NCI-H2171 treated with DMSO at 0.1 percent for 48 hours (cell line): ENCODE measurements at regions not wholly inside any gene's neighbourhood (a gene's known extent, or its start where the extent isn't known, plus 50 kb on each side); places are given as distances from the start of the nearest gene placed in this dataset.

Experiments
- DNase-seq: peaks from one replicate; lab custom pipeline; 2025; lab: John Stamatoyannopoulos, UW

- DNase-seq = no peak
These were observed 104.7 kb downstream of the TSN start for GRCh38 chr2:121860033-121860757.

- no peak for DNase-seq
These were observed 105.3 kb downstream of the TSN start for GRCh38 chr2:121860758-121861227.

GRCh38 chr2:121862286-121862685, 106.8 kb downstream of the TSN start:
- DNase-seq = no peak

- no peak for DNase-seq
These were observed 110.5 kb downstream of the TSN start for GRCh38 chr2:121865914-121866313.

- DNase-seq = no peak
These were observed 111.3 kb downstream of the TSN start for GRCh38 chr2:121866789-121867188.

GRCh38 chr2:121868652-121869051, 113.2 kb downstream of the TSN start:
- peak; percentile 30 for DNase-seq

GRCh38 chr2:121869363-121869762, 113.9 kb downstream of the TSN start:
- DNase-seq = no peak

GRCh38 chr2:121869873-121870272, 114.4 kb downstream of the TSN start:
- no peak for DNase-seq

- DNase-seq = no peak
These were observed 117.2 kb downstream of the TSN start for GRCh38 chr2:121872651-121873050.

- no peak for DNase-seq
These were observed 118.4 kb downstream of the TSN start for GRCh38 chr2:121873864-121874263.

- no peak for DNase-seq
These were observed 120.2 kb downstream of the TSN start for GRCh38 chr2:121875585-121876185.

GRCh38 chr2:121877366-121877765, 121.9 kb downstream of the TSN start:
- no peak for DNase-seq

GRCh38 chr2:121880283-121880682, 124.8 kb downstream of the TSN start:
- no peak for DNase-seq

- DNase-seq = no peak
These were observed 125.6 kb downstream of the TSN start for GRCh38 chr2:121881038-121881437.

- DNase-seq = no peak
These were observed 126.5 kb downstream of the TSN start for GRCh38 chr2:121881950-121882349.

GRCh38 chr2:121884078-121884477, 128.6 kb downstream of the TSN start:
- DNase-seq = no peak

GRCh38 chr2:121884511-121884921, 129.1 kb downstream of the TSN start:
- DNase-seq = no peak

GRCh38 chr2:121886059-121886458, 130.6 kb downstream of the TSN start:
- DNase-seq = no peak

GRCh38 chr2:121887513-121888188, 132.2 kb downstream of the TSN start:
- no peak for DNase-seq

GRCh38 chr2:121888189-121888557, 132.7 kb downstream of the TSN start:
- no peak for DNase-seq

GRCh38 chr2:121890041-121890440, 134.6 kb downstream of the TSN start:
- peak; percentile 50 for DNase-seq

- no peak for DNase-seq
These were observed 140.5 kb downstream of the TSN start for GRCh38 chr2:121895723-121896571.
